ENCODE measurements at regions not wholly inside any gene's neighbourhood (a gene's known extent, or its start where the extent isn't known, plus 50 kb on each side); places are given as distances from the start of the nearest gene placed in this dataset.

DNA sequence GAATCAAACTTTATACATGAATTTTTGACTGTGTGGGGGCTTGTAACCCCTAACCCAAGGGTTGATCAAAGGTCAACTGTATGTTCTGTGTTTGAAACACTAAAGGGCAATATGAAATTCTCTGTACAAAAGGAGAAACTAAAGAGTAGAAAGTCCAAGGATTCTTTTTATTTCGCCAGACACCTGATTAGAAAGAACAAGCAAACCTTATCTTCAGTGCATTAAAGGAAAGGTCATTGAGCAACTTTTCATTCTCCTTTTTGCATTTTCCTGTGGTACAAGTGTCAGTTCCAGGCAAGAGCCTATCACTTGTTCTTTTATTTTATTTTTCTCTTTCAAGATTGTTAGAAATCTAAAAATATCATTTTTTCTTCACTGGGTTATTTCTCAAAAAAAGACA, 430.1 kb upstream of the EPHA3 start:
- TF ChIP-seq, protein P1, sequence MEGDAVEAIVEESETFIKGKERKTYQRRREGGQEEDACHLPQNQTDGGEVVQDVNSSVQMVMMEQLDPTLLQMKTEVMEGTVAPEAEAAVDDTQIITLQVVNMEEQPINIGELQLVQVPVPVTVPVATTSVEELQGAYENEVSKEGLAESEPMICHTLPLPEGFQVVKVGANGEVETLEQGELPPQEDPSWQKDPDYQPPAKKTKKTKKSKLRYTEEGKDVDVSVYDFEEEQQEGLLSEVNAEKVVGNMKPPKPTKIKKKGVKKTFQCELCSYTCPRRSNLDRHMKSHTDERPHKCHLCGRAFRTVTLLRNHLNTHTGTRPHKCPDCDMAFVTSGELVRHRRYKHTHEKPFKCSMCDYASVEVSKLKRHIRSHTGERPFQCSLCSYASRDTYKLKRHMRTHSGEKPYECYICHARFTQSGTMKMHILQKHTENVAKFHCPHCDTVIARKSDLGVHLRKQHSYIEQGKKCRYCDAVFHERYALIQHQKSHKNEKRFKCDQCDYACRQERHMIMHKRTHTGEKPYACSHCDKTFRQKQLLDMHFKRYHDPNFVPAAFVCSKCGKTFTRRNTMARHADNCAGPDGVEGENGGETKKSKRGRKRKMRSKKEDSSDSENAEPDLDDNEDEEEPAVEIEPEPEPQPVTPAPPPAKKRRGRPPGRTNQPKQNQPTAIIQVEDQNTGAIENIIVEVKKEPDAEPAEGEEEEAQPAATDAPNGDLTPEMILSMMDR (tag by site-specific recombination; IDR thresholded peaks at IDR 0.05): no peak
- TF ChIP-seq, protein P2, sequence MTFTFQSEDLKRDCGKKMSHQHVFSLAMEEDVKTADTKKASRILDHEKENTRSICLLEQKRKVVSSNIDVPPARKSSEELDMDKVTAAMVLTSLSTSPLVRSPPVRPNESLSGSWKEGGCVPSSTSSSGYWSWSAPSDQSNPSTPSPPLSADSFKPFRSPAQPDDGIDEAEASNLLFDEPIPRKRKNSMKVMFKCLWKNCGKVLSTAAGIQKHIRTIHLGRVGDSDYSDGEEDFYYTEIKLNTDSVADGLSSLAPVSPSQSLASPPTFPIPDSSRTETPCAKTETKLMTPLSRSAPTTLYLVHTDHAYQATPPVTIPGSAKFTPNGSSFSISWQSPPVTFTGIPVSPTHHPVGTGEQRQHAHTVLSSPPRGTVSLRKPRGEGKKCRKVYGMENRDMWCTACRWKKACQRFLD (tag by site-specific recombination; IDR thresholded peaks at IDR 0.05): no peak
- TF ChIP-seq OSR2 (tag by site-specific recombination; IDR thresholded peaks at IDR 0.05): no peak
- TF ChIP-seq ZNF146 (tag by site-specific recombination; IDR thresholded peaks at IDR 0.05): no peak
- no peak for TF ChIP-seq ZNF596 (tag by site-specific recombination; IDR thresholded peaks at IDR 0.05)
- TF ChIP-seq, protein P3, sequence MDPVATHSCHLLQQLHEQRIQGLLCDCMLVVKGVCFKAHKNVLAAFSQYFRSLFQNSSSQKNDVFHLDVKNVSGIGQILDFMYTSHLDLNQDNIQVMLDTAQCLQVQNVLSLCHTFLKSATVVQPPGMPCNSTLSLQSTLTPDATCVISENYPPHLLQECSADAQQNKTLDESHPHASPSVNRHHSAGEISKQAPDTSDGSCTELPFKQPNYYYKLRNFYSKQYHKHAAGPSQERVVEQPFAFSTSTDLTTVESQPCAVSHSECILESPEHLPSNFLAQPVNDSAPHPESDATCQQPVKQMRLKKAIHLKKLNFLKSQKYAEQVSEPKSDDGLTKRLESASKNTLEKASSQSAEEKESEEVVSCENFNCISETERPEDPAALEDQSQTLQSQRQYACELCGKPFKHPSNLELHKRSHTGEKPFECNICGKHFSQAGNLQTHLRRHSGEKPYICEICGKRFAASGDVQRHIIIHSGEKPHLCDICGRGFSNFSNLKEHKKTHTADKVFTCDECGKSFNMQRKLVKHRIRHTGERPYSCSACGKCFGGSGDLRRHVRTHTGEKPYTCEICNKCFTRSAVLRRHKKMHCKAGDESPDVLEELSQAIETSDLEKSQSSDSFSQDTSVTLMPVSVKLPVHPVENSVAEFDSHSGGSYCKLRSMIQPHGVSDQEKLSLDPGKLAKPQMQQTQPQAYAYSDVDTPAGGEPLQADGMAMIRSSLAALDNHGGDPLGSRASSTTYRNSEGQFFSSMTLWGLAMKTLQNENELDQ (tag by site-specific recombination; IDR thresholded peaks at IDR 0.05; ENCODE audit: low read depth): no peak
- no peak for TF ChIP-seq ZNF473 (tag by site-specific recombination; IDR thresholded peaks at IDR 0.05)
- TF ChIP-seq ZNF324 (tag by site-specific recombination; IDR thresholded peaks at IDR 0.05): no peak
- no peak for TF ChIP-seq KLF8 (tag by site-specific recombination; IDR thresholded peaks at IDR 0.05)
- no peak for TF ChIP-seq ZNF416 (tag by site-specific recombination; IDR thresholded peaks at IDR 0.05)

All from HEK293 (cell line).